Osteocyte (in vitro differentiated cells): ENCODE measurements at regions not wholly inside any gene's neighbourhood (a gene's known extent, or its start where the extent isn't known, plus 50 kb on each side); places are given as distances from the start of the nearest gene placed in this dataset.
A peak's percentile ranks its signal among the peaks of the same experiment; 100 is the strongest.

Experiments used
- DNase-seq: peaks from one replicate; pipeline ENCODE4 v3.0.0; 2021; ENCODE audit warnings: mixed read lengths; ENCODE audit not compliant: unreplicated experiment; ENCODE audit errors: extremely low spot score
- H3K27ac Mint-ChIP-seq: one replicate; pipeline ENCODE4 v1.8.0; 2021; ENCODE audit warnings: mild to moderate bottlenecking, mixed read lengths; ENCODE audit not compliant: unreplicated experiment
- H3K27me3 Mint-ChIP-seq: one replicate; pipeline ENCODE4 v1.8.0; 2021; ENCODE audit warnings: mixed read lengths; ENCODE audit not compliant: unreplicated experiment
- H3K36me3 Mint-ChIP-seq: one replicate; pipeline ENCODE4 v1.8.0; 2021; ENCODE audit warnings: mixed read lengths; ENCODE audit not compliant: unreplicated experiment
- H3K4me1 Mint-ChIP-seq: one replicate; pipeline ENCODE4 v1.8.0; 2021; ENCODE audit warnings: mixed read lengths; ENCODE audit not compliant: unreplicated experiment
- H3K4me3 Mint-ChIP-seq: one replicate; pipeline ENCODE4 v1.8.0; 2021; ENCODE audit warnings: mild to moderate bottlenecking, moderate library complexity, mixed read lengths; ENCODE audit not compliant: unreplicated experiment
- H3K9me3 Mint-ChIP-seq: one replicate; pipeline ENCODE4 v1.8.0; 2021; ENCODE audit warnings: mixed read lengths; ENCODE audit not compliant: unreplicated experiment
- TF ChIP-seq, protein P1 (sequence below): fragments of 200-600 bp; sonication (generic); IDR thresholded peaks from 2 replicates; pipeline ENCODE4 v1.5.0; 2021; ENCODE audit warnings: antibody characterized with exemption, mild to moderate bottlenecking, moderate library complexity

DNA sequence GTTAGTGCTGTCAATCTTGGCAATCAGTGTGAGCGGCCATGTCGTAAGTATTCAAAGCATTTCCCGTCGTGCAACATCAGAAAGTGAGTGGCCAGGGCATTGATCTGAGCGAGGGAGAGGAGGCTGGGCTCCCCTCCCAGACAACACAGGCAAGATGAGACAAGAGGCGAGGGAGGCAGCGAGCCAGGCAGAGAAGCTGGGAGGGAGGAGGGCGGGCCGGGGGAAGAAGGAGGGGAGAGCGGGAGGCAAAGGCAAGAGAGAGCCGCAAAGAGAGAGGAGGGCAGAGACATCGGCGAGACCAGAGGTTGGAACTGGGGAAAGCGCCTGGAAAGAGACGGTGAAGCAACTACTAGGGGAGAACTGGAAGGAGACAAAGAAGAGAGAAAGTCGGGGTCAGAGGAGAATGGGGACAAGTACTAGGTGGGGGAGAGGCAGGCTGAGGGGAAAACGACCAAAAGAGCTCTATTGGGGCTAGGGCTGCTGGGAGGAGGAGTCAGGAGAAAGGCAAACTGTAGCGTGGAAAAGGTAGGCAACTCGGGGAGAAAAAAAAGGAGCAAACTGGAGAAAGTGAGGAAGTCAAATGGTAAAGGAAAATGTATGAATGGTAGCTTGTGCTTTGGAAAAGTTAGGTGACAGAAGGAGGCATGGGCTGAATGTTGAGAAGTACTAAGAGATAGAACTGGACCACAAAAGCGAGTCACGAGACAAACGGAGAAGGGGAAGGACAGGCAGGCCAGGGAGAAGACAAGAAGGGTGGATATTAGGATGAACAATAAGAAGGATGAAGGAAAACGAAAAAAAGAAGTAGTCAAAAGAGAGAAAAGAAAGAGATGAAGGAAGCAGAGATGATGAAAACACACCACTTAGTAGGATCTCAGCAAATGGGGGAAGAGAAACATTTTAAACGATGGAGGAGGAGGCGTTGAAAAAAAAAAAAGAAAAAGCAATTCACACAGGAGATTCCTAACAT is 130.5 kb upstream of the C11orf58 start:
- Mint-ChIP-seq H3K27ac (no peak overlapping the region), H3K36me3 (no peaks in the 10 kb centered on the region), H3K4me3 (no peak overlapping the region), H3K9me3 (no peaks in the 10 kb centered on the region), H3K4me1 (peaks cover 31% of the 10 kb centered on the region), H3K27me3 (peaks cover 16% of the 10 kb centered on the region)
- TF ChIP-seq, protein P1, sequence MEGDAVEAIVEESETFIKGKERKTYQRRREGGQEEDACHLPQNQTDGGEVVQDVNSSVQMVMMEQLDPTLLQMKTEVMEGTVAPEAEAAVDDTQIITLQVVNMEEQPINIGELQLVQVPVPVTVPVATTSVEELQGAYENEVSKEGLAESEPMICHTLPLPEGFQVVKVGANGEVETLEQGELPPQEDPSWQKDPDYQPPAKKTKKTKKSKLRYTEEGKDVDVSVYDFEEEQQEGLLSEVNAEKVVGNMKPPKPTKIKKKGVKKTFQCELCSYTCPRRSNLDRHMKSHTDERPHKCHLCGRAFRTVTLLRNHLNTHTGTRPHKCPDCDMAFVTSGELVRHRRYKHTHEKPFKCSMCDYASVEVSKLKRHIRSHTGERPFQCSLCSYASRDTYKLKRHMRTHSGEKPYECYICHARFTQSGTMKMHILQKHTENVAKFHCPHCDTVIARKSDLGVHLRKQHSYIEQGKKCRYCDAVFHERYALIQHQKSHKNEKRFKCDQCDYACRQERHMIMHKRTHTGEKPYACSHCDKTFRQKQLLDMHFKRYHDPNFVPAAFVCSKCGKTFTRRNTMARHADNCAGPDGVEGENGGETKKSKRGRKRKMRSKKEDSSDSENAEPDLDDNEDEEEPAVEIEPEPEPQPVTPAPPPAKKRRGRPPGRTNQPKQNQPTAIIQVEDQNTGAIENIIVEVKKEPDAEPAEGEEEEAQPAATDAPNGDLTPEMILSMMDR: no peak
- no peak for DNase-seq

DNA sequence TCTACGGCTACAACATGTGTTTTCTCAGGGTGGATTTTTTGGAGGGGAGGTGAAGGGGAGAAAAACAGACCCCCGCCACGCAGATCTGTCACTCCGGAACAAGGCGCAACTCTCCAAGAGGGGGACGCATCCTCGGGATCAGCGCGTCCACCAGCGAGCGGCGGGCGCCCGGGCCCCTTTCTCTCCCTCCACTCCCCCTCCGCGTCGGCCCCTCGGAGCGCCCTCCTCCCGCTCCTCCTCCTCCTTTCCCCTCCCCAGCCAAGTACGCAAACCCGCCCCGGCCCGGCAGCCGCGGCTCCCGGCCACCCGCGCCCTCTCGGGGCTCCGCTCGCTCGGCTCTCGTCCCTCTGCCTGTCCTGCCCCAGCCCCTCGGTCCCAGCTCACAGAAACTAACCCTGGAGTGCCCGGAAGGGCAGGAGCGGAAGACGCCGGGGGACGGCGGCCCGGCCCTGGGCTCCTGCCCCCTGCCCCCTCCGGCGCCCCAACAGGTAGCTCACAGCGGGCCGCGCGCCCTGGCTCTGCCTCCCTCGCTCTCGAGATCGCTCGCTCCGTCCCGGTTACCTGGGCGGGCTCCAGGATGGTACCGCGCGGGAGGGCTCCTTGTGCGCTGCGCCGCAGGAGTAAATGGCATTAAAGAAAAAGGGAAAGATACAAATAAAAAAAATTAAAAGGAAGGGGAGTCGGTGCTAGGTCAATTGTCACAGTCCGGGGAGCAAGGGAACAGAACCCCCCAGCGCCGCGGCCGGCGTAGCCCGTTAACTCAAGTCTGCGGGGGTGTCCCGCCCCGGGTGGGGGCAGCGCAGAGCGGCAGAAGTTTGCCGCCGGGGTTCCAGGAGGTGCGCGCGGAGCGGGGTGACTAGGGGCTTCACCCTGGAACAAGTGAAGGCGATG is 131.4 kb upstream of the C11orf58 start:
- H3K27ac Mint-ChIP-seq: no peak overlapping the region
- no peak overlapping the region for H3K4me3 Mint-ChIP-seq
- H3K9me3 Mint-ChIP-seq: no peaks in the 10 kb centered on the region
- no peaks in the 10 kb centered on the region for H3K36me3 Mint-ChIP-seq
- TF ChIP-seq, protein P1: no peak
- no peak for DNase-seq
- peaks cover 25% of the 10 kb centered on the region for H3K4me1 Mint-ChIP-seq
- H3K27me3 Mint-ChIP-seq: peaks cover 9% of the 10 kb centered on the region

GRCh38 chr11:16605894-16606783 is 132.3 kb upstream of the C11orf58 start:
- H3K36me3 Mint-ChIP-seq: no peaks in the 10 kb centered on the region
- H3K9me3 Mint-ChIP-seq: no peaks in the 10 kb centered on the region
- TF ChIP-seq, protein P1: peak; percentile 99
- peaks cover 19% of the 10 kb centered on the region for H3K4me1 Mint-ChIP-seq
- peak; percentile 97 for DNase-seq
- peaks cover under 1% of the 10 kb centered on the region for H3K27me3 Mint-ChIP-seq
- no peak overlapping the region for H3K4me3 Mint-ChIP-seq
- H3K27ac Mint-ChIP-seq: no peak overlapping the region

DNA sequence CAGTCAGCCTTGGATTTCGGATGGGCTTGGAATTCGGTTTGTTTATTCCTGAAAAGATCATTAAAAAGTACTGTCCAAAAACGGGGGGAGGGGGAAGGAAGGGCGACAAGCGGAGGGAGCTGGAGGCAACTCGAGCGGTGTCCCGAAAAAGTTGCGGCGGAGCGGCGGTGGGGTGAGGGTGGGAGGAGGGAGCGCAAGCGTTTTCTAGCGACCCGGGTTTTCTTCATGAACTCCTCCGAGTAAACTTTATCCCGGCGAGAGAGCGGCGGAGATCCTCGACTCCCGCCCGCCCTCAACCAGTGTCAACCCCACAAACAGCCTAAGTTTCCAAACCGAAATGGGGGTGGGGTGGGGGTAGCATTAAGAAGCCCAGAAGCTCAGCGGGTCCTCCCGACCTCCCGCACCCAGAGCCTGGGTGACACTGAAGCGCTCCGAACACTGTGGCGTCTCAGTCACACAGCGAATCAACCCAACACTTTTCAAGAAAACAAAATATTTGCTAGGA is 133.0 kb upstream of the C11orf58 start:
- H3K9me3 Mint-ChIP-seq: no peaks in the 10 kb centered on the region
- no peak overlapping the region for H3K4me3 Mint-ChIP-seq
- no peaks in the 10 kb centered on the region for H3K36me3 Mint-ChIP-seq
- no peak for DNase-seq
- peaks cover 19% of the 10 kb centered on the region for H3K4me1 Mint-ChIP-seq
- TF ChIP-seq, protein P1: no peak
- H3K27ac Mint-ChIP-seq: no peak overlapping the region
- H3K27me3 Mint-ChIP-seq: no peaks in the 10 kb centered on the region
